Motor neuron (in vitro differentiated cells): ENCODE measurements at regions not wholly inside any gene's neighbourhood (a gene's known extent, or its start where the extent isn't known, plus 50 kb on each side); places are given as distances from the start of the nearest gene placed in this dataset.
"Not testable (repeated sequence)": the region's sequence is repeated elsewhere in the genome, so short reads cannot be mapped to it uniquely, and the experiment has no call there.

Experiments used
- ATAC-seq, 8 experiments: fragments of 200-7000 bp; cut with Tn5 transposase; replicated peaks in 6 of 8; 2 replicates each; pipeline ENCODE4 v1.8.0; 2021; ENCODE audit warnings: mild to moderate bottlenecking in 8 of 8, moderate library complexity in 8 of 8
- H3K27ac ChIP-seq, 2 donors: fragments of 250-450 bp; sonication (Bioruptor Pico); 2 replicates each; pipeline ENCODE4 v1.9.0; 2021; ENCODE audit warnings: antibody characterized with exemption in 2 of 2, mild to moderate bottlenecking in 2 of 2, moderate library complexity in 1 of 2
- H3K4me1 ChIP-seq, 2 donors: fragments of 250-450 bp; sonication (Bioruptor Pico); replicated peaks in 1 of 2; 2 replicates each; pipeline ENCODE4 v1.6.1; 2021; ENCODE audit warnings: antibody characterized with exemption in 2 of 2, mild to moderate bottlenecking in 2 of 2, moderate library complexity in 1 of 2
- H3K4me3 ChIP-seq, 5 donors: fragments of 250-450 bp; sonication (Bioruptor Pico); 2 replicates each; pipeline ENCODE4 v1.9.0; 2021; ENCODE audit warnings: antibody characterized with exemption in 5 of 5, mild to moderate bottlenecking in 5 of 5, moderate library complexity in 4 of 5
- WGBS, 10 experiments: fragments of 450-650 bp; shearing (Covaris generic); methylation state at CpG; one replicate each; pipeline ENCODE4 v1.0.0; 2022; 5-methylcytosine and 5-hydroxymethylcytosine counted together
- in situ Hi-C, 9 experiments: fragments of 400-800 bp; cut with MboI; loops; one replicate each; pipeline ENCODE4 v1.15.0; 2021; ENCODE audit warnings: low sequenced_read_pairs in 9 of 9, low pct_unique_long_range_greater_than_20kb in 2 of 9; ENCODE audit not compliant: unreplicated experiment in 9 of 9

DNA sequence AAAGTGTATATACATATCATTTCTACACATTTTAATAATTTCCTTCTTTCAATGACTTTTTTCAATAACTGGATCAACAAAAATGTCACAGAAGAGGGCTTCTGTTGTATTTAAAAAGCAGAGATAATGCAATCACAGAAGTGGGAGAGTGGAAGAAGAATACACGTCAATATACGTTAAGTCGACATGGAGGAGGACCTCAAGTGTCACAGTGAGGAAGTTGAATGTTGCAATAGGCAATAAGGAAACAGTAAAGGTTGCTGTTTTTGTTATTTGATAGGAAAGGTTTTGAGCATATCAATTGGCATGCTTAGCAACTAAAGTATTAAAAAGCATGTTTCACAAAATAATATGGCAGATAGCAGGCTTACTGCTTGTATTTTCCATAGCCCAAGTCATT lies 184.0 kb upstream of the NR4A3 start:
- no peak overlapping the region for H3K27ac ChIP-seq
- in situ Hi-C loops = no loop called here
- peaks cover 3 to 4% of the 10 kb centered on the region in 2 donors for H3K4me1 ChIP-seq
- H3K4me3 ChIP-seq = no peak overlapping the region
- 67 to 100% (median 91%) methylated on average over 2 to 3 of the region's 3 CpGs; no CpG with 5 or more reads in 1 of the 10 experiments for WGBS, 10 experiments
- ATAC-seq = no peak

DNA sequence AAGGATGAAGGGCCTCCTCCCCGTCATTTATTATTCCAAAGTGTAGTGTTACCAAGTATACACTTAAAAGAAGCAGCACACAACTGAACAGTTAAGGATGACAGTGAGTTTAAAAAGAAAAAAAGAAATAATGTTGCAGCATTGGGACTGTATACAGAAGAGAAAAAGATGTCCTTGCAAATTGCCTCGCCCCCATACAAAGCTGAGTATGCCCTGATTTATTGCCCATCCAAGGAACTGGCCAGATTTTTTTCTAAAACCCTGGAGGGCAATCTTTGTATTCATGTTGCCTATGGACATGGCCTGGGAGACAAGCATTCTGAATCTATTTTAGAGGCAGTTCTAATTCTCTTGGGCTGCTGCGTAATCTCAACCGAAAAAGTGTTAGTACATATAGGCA lies 182.7 kb upstream of the NR4A3 start:
- no peak overlapping the region for H3K4me3 ChIP-seq
- WGBS, 10 experiments = 43 to 97% (median 85%) methylated on average over 1 to 4 of the region's 4 CpGs; no CpG with 5 or more reads in 1 of the 10 experiments
- H3K4me1 ChIP-seq = peaks cover 3 to 4% of the 10 kb centered on the region in 2 donors
- in situ Hi-C loops = no loop called here
- H3K27ac ChIP-seq = no peak overlapping the region
- peak in 5 of 8 experiments; percentile 27 to 96 (median 60) for ATAC-seq

DNA sequence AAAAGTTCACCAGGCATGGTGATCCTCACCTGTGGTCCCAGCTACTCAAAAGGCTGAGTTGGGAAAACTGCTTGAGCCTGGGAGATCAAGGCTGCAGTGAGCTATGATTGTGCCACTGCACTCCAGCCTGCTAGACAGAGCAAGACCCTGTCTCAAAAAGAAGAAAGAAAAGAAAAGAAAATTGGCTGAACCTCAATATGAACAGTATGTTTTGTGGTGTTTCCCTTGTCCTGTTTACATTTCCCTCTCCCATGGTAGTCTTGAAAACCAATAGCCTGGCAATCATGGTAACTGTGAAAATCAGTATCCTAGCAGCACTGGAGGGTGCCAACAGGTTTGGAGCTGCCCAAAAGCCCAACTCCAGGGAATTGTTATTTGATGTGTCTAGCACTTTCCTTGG lies 174.1 kb upstream of the NR4A3 start:
- no peak overlapping the region for H3K27ac ChIP-seq
- ATAC-seq = peak in 1 of 8 experiments; percentile 85
- in situ Hi-C loops = no loop called here
- H3K4me3 ChIP-seq = no peak overlapping the region
- H3K4me1 ChIP-seq = no peaks in the 10 kb centered on the region

DNA sequence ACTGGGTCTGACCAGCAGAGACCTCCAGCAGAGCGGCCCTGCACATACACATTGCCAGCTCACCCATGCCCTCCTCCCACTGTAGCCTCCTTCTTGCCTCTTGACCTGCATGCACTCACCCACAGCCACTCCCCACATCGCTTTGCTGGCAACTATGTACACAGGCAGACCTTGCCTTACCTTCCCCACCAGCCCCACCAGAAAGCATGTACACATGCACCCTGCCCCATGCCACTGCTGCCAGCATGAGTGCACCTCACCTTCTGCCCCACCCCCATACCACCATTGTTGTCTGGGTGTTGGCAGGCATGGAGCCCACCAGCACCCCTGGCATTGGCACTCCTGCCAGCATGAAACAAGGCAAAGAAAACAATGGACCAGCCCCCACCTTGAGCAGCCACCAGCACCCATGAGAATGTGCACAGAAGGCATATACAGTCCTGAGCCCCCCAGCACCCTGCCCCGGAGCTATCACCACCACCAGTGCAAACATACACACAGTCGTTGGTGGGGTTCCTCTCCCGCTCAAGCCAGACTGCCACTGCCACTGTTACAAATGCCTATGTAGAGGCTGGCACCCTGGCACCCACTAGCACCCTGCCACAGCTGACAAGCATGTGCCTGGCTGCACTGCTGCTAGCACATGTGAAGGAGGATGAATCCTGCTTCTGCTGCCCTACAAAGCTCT lies 171.4 kb upstream of the NR4A3 start:
- WGBS, 10 experiments = 54 to 100% (median 60%) methylated on average over 1 to 3 of the region's 5 CpGs; no CpG with 5 or more reads in 7 of the 10 experiments

DNA sequence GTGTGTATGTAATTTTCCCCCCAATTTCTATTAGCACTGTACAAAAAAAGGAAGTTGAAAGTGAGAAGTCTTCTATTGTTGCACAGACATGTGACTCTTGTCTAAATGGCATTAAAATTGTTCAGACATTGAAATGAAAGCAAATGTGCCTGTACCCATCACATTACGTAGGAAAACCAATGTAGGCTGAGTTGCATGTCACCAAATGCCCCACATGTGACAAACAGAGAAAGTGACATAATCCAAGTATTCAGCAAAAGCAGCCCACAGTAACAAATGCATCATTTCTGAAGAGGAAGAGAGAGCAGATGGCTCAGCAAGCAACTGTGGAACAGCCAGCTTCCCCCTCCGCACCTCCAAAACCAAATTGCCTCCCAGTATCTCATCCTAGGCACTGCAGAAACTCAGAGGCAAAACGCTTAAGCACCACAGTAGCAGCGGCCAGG lies 161.5 kb upstream of the NR4A3 start:
- in situ Hi-C loops = no loop called here
- Histone ChIP-seq H3K27ac (no peak overlapping the region), H3K4me3 (no peak overlapping the region), H3K4me1 (no peaks in the 10 kb centered on the region)
- ATAC-seq = peak in 1 of 8 experiments; percentile 36
- WGBS, 10 experiments = 0 to 100% (median 53%) methylated on average over 1 to 4 of the region's 4 CpGs; no CpG with 5 or more reads in 2 of the 10 experiments

More for the DNA sequence above, 171.4 kb upstream of the NR4A3 start:
- Histone ChIP-seq H3K4me3 (no peak overlapping the region), H3K27ac (no peak overlapping the region), H3K4me1 (no peaks in the 10 kb centered on the region)
- no peak for ATAC-seq
- in situ Hi-C loops = no loop called here

DNA sequence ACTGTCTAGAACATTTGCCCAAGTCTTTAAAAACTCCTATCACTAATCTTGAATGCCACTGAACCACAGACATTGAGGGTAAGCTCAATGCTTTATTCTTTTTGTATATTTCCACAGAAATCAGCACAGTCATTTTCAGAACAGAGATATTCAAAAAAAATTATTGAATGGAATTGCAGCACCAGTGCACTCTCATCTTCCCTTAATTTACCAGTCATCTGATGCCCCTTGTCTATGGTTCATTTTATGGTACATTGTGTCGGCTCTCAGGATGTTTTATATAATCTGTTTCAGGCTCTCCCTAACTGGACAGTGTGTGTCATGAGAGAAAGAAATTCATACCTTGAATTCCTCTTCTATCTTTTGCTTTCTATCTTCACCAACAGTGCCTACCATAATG lies 158.4 kb upstream of the NR4A3 start:
- WGBS, 10 experiments = 38 to 100% (median 73%) methylated on average over 1 of the region's 1 CpG; no CpG with 5 or more reads in 2 of the 10 experiments
- no peak for ATAC-seq
- Histone ChIP-seq H3K27ac (no peak overlapping the region), H3K4me3 (no peak overlapping the region), H3K4me1 (no peaks in the 10 kb centered on the region)
- in situ Hi-C loops = no loop called here

DNA sequence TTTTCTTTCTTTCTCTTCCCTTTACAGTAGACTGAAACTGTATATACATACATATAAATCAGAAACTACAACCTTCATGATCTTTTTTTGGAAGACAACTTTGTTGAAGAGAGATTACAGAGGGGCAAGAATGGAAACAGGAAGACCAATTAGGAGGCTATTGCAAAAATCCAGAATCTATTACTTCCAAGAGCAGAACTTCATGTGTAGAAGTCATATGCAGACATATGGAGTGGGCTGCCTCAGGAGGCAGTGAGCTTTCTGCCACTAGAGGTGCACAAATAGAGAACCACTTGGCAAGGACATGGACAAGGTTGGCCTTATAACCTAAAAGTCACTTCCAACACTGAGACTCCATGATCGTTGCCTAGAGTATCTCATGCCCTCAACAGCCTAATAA lies 157.8 kb upstream of the NR4A3 start:
- 40 to 100% (median 80%) methylated on average over 1 of the region's 1 CpG; no CpG with 5 or more reads in 4 of the 10 experiments for WGBS, 10 experiments
- H3K4me3 ChIP-seq = no peak overlapping the region
- in situ Hi-C loops = no loop called here
- no peaks in the 10 kb centered on the region for H3K4me1 ChIP-seq
- no peak for ATAC-seq
- H3K27ac ChIP-seq = no peak overlapping the region

DNA sequence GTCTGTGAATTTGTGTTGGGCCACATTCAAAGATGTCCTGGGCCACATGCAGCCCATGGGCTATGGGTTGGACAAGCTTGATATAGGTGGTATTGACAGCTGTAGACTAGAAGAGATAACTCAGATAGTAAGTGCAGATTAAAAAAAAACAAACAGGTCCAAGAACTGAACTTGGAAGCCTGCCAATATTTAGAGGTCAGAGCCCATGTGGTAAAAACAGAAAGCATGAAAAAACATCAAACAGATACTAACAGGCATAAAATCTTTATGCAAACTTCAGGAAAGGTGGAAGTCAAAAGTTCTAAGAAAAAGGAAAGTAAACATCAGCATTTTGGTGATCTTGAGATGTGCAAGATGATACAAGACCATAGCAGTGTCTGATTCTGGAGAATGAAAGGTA lies 155.1 kb upstream of the NR4A3 start:
- no peaks in the 10 kb centered on the region for H3K4me1 ChIP-seq
- H3K4me3 ChIP-seq = no peak overlapping the region
- H3K27ac ChIP-seq = no peak overlapping the region
- ATAC-seq = no peak
- in situ Hi-C loops = no loop called here

DNA sequence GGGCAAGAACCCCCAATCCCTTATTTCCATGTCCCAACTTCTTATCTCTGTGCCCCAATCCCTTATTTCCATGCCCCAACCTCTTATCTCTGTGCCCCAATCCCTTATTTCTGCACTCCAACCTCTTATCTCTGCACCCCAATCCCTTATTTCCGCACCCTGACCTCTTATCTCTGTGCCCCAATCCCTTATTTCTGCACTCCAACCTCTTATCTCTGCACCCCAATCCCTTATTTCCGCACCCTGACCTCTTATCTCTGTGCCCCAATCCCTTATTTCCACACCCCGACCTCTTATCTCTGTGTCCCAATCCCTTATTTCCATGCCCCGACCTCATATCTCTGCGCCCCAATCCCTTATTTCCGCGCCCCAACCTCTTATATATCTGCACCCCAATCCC lies 150.8 kb upstream of the NR4A3 start:
- H3K4me3 ChIP-seq, H3K4me1 ChIP-seq, ATAC-seq, in situ Hi-C loops, H3K27ac ChIP-seq: not testable (repeated sequence)
- WGBS, 10 experiments = 56 to 100% (median 84%) methylated on average over 1 to 7 of the region's 7 CpGs

DNA sequence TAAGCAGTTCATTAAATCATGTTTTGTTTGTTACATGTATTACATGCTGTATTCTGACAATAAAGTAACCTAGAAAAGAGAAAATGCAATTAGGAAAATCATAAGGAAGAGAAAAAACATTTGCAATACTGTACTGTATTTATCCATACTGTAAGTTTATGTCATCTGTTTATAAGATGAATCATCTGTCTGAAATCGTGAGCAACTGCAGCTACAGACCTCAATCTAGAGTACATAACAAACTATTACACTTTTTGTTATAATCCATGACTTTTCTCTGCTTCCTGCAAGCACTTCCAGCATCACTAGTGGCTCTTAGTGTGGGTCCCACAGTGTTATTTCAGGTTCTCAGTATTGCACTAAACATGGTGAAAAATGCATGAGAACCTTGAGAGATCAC lies 144.4 kb upstream of the NR4A3 start:
- 0 to 85% (median 43%) methylated on average over 1 of the region's 1 CpG; no CpG with 5 or more reads in 2 of the 10 experiments for WGBS, 10 experiments

DNA sequence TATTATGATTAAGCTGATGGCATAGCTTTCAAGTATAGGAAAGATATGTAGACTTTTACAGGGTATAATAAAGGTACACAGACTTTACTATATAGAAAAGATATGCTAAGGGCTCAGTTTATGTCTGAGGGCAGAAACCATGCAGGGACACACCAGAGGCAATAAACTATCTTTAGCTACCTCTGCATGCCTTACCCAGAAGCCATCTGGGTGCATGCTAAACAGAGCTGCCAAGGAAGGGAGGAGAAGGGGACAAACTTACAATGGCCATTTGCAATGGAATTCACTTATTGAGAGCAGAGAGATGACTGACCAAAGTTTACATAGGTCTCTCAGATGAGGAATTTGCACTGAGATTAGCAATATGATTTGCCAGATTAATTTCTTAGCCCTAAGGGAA lies 143.1 kb upstream of the NR4A3 start:
- H3K4me3 ChIP-seq = no peak overlapping the region
- H3K4me1 ChIP-seq = no peaks in the 10 kb centered on the region
- peak in 3 of 8 experiments; percentile 81 to 96 (median 91) for ATAC-seq
- no peak overlapping the region for H3K27ac ChIP-seq
- in situ Hi-C loops = no loop called here

More for the DNA sequence above, 144.4 kb upstream of the NR4A3 start:
- no peak for ATAC-seq
- H3K27ac ChIP-seq = no peak overlapping the region
- H3K4me3 ChIP-seq = no peak overlapping the region
- in situ Hi-C loops = no loop called here
- H3K4me1 ChIP-seq = no peaks in the 10 kb centered on the region

DNA sequence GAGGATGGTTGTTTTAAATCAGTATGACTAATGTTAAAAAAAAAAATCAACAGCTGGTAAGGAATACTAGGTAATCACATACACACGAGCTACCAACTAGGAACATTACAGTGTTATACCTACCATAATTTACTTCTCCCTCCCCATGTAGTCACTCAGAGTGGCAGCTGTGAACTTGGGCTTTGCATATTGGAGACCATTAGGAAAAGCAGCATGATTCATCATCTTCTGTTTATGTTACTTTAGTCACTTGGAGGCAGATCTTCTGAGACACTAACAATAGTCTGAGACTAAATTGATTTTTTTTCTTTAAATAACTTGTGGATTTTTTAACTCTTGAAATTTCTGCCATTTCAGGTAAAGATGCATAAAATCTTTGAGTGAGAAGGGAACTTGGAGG lies 141.5 kb upstream of the NR4A3 start:
- Histone ChIP-seq H3K27ac (no peak overlapping the region), H3K4me1 (no peaks in the 10 kb centered on the region), H3K4me3 (no peak overlapping the region)
- in situ Hi-C loops = no loop called here
- WGBS, 10 experiments = 0 to 100% (median 66%) methylated on average over 1 of the region's 1 CpG; no CpG with 5 or more reads in 2 of the 10 experiments
- ATAC-seq = peak in 3 of 8 experiments; percentile 22 to 89 (median 84)

DNA sequence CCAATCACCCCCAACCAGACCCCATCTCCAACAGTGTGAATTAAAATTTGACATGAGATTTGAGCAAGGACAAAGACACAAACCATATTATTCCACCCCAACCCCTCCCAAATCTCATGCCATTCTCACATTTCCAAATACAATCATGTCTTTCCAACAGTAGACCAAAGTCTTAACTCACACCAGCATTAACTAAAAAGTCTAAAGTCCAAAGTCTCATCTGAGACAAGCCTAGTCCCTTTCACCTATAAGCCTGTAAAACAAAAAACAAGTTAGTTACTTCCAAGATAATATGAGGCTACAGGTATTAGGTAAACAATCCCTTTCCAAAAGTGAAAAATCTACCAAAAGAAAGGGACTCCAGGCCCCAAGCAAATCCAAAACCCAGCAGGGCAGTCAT lies 140.6 kb upstream of the NR4A3 start:
- ATAC-seq = no peak
- no peaks in the 10 kb centered on the region for H3K4me1 ChIP-seq

DNA sequence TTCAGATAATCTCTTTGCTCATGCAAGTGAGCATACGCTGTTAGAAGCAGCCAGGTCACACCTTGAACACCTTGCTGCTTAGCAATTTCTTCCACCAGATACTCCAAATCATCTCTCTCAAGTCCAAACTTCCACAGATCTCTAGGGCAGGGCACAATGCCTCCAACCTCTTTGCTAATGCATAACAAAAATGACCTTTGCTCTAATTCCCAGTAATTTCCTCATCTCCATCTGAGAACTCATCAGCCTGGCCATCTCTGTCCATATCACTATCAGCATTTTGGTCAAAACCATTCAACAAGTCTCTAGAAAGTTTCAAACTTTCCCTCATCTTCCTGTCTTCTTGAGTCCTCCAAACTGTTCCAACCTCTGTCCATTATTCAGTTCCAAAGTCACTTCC lies 139.3 kb upstream of the NR4A3 start:
- no peak overlapping the region for H3K27ac ChIP-seq
- no peak for ATAC-seq
- in situ Hi-C loops = no loop called here
- no peak overlapping the region for H3K4me3 ChIP-seq
- H3K4me1 ChIP-seq = no peaks in the 10 kb centered on the region
- 83 to 100% (median 92%) methylated on average over 1 of the region's 1 CpG; no CpG with 5 or more reads in 3 of the 10 experiments for WGBS, 10 experiments

More for the DNA sequence above, 140.6 kb upstream of the NR4A3 start:
- H3K4me3 ChIP-seq = no peak overlapping the region
- in situ Hi-C loops = no loop called here
- H3K27ac ChIP-seq = no peak overlapping the region
